Omental fat pad (tissue), 3 donors: ENCODE measurements at regions not wholly inside any gene's neighbourhood (a gene's known extent, or its start where the extent isn't known, plus 50 kb on each side); places are given as distances from the start of the nearest gene placed in this dataset.

Experiments used
- ATAC-seq: fragments of 150-250 bp; one replicate; pipeline ENCODE4 v1.9.1; 2016; ENCODE audit warnings: mild to moderate bottlenecking, moderate library complexity; ENCODE audit not compliant: low FRiP score
- DNase-seq: peaks from one replicate; pipeline ENCODE4 v3.0.0-alpha.2; 2019; ENCODE audit warnings: low spot score
- CTCF ChIP-seq, 3 donors: fragments of 450-650 bp; IDR thresholded peaks; one replicate each; pipeline ENCODE4 v1.5.1; 2016 to 2017; ENCODE audit warnings: antibody characterized with exemption in 3 of 3, mild to moderate bottlenecking in 3 of 3, moderate library complexity in 2 of 3

- ATAC-seq: no peak
- DNase-seq: no peak
- TF ChIP-seq CTCF (IDR thresholded peaks at IDR 0.05): no peak
Measured at GRCh38 chr7:22596763-22597400, 96.9 kb upstream of the STEAP1B start.

- no peak for TF ChIP-seq CTCF (IDR thresholded peaks at IDR 0.05)
- DNase-seq: no peak
Measured at GRCh38 chr7:22594020-22594419, 94.0 kb upstream of the STEAP1B start.

GRCh38 chr7:22591271-22591670, 91.3 kb upstream of the STEAP1B start:
- no peak for TF ChIP-seq CTCF (IDR thresholded peaks at IDR 0.05)
- DNase-seq: no peak
- ATAC-seq: no peak

More at GRCh38 chr7:22594020-22594419, 94.0 kb upstream of the STEAP1B start:
- no peak for ATAC-seq

- peak; percentile 61 for ATAC-seq
- no peak for TF ChIP-seq CTCF (IDR thresholded peaks at IDR 0.05)
- no peak for DNase-seq
Measured at GRCh38 chr7:22589641-22590201, 89.7 kb upstream of the STEAP1B start.

- DNase-seq (no peak), ATAC-seq (no peak)
- TF ChIP-seq CTCF (IDR thresholded peaks at IDR 0.05): no peak
Measured at GRCh38 chr7:22588351-22588750, 88.4 kb upstream of the STEAP1B start.

GRCh38 chr7:22587322-22587721, 87.3 kb upstream of the STEAP1B start:
- no peak for TF ChIP-seq CTCF (IDR thresholded peaks at IDR 0.05)
- no peak for DNase-seq
- ATAC-seq: no peak

- DNase-seq (no peak), ATAC-seq (no peak)
- TF ChIP-seq CTCF (IDR thresholded peaks at IDR 0.05): no peak
Measured at GRCh38 chr7:22586786-22587140, 86.8 kb upstream of the STEAP1B start.
